Lower leg skin (tissue), 3 donors: ENCODE measurements at regions not wholly inside any gene's neighbourhood (a gene's known extent, or its start where the extent isn't known, plus 50 kb on each side); places are given as distances from the start of the nearest gene placed in this dataset.
"Not testable (repeated sequence)": the region's sequence is repeated elsewhere in the genome, so short reads cannot be mapped to it uniquely, and the experiment has no call there.

Experiments
- CTCF ChIP-seq, 3 donors: fragments of 450-650 bp; IDR thresholded peaks; one replicate each; pipeline ENCODE4 v1.5.1; 2016; ENCODE audit warnings: antibody characterized with exemption in 3 of 3, mild to moderate bottlenecking in 3 of 3, moderate library complexity in 2 of 3
- POLR2A ChIP-seq, 2 donors: fragments of 450-650 bp; IDR thresholded peaks; one replicate each; pipeline ENCODE4 v1.6.1; 2016 to 2017; ENCODE audit warnings: antibody characterized with exemption in 2 of 2, mild to moderate bottlenecking in 1 of 2, moderate library complexity in 1 of 2

- TF ChIP-seq CTCF, POLR2A (IDR thresholded peaks at IDR 0.05): not testable (repeated sequence)
Observed at GRCh38 chr4:3983518-3984125, 217.4 kb downstream of the ADRA2C start.
